ENCODE measurements at regions not wholly inside any gene's neighbourhood (a gene's known extent, or its start where the extent isn't known, plus 50 kb on each side); places are given as distances from the start of the nearest gene placed in this dataset.

GRCh38 chr6:21998582-21998981 lies 298.3 kb downstream of the PRL start:
- no peak overlapping the region for H3K27ac ChIP-seq
- no peaks in the 10 kb centered on the region for H3K36me3 ChIP-seq
- intact Hi-C loops (cut with DNase I), result no loop called here
- no peaks in the 10 kb centered on the region for H3K27me3 ChIP-seq (ENCODE audit: low read depth)
- H3K4me3 ChIP-seq, result no peak overlapping the region
- DNase-seq (no peak), ATAC-seq (no peak)
- peaks cover 17% of the 10 kb centered on the region for H3K4me1 ChIP-seq
- no peaks in the 10 kb centered on the region for H3K9me3 ChIP-seq
- TF ChIP-seq CTCF (IDR thresholded peaks at IDR 0.05), result no peak

GRCh38 chr6:21999012-21999528 lies 297.8 kb downstream of the PRL start:
- Histone ChIP-seq H3K36me3 (no peaks in the 10 kb centered on the region), H3K9me3 (no peaks in the 10 kb centered on the region), H3K27me3 (ENCODE audit: low read depth) (no peaks in the 10 kb centered on the region), H3K4me3 (no peak overlapping the region), H3K27ac (no peak overlapping the region), H3K4me1 (peaks cover 17% of the 10 kb centered on the region)
- intact Hi-C loops (cut with DNase I), result no loop called here
- no peak for TF ChIP-seq CTCF (IDR thresholded peaks at IDR 0.05)
- no peak for DNase-seq
- no peak for ATAC-seq

- Histone ChIP-seq H3K27me3 (ENCODE audit: low read depth) (no peaks in the 10 kb centered on the region), H3K4me1 (peaks cover 17% of the 10 kb centered on the region), H3K4me3 (no peak overlapping the region), H3K27ac (no peak overlapping the region), H3K9me3 (no peaks in the 10 kb centered on the region), H3K36me3 (no peaks in the 10 kb centered on the region)
- intact Hi-C loops (cut with DNase I), result no loop called here
- ATAC-seq (no peak), DNase-seq (no peak)
- no peak for TF ChIP-seq CTCF (IDR thresholded peaks at IDR 0.05)
These were observed 297.1 kb downstream of the PRL start for GRCh38 chr6:21999741-22000140.

- Histone ChIP-seq H3K4me3 (no peak overlapping the region), H3K4me1 (peaks cover 17% of the 10 kb centered on the region), H3K27me3 (ENCODE audit: low read depth) (no peaks in the 10 kb centered on the region), H3K9me3 (no peaks in the 10 kb centered on the region), H3K36me3 (no peaks in the 10 kb centered on the region), H3K27ac (no peak overlapping the region)
- ATAC-seq, result no peak
- no peak for DNase-seq
- no peak for TF ChIP-seq CTCF (IDR thresholded peaks at IDR 0.05)
- intact Hi-C loops (cut with DNase I), result no loop called here
These were observed 295.3 kb downstream of the PRL start for GRCh38 chr6:22001396-22002027.

- no peak for TF ChIP-seq CTCF (IDR thresholded peaks at IDR 0.05)
- H3K36me3 ChIP-seq, result no peaks in the 10 kb centered on the region
- H3K4me3 ChIP-seq, result no peak overlapping the region
- no peaks in the 10 kb centered on the region for H3K27me3 ChIP-seq (ENCODE audit: low read depth)
- DNase-seq (no peak), ATAC-seq (no peak)
- H3K9me3 ChIP-seq, result no peaks in the 10 kb centered on the region
- peaks cover 17% of the 10 kb centered on the region for H3K4me1 ChIP-seq
- intact Hi-C loops (cut with DNase I), result no loop called here
- no peak overlapping the region for H3K27ac ChIP-seq
These were observed 293.5 kb downstream of the PRL start for GRCh38 chr6:22003287-22003686.

Measured in lower lobe of right lung (tissue), 2 donors.